Vagina (tissue), 2 donors: ENCODE measurements at regions not wholly inside any gene's neighbourhood (a gene's known extent, or its start where the extent isn't known, plus 50 kb on each side); places are given as distances from the start of the nearest gene placed in this dataset.

Source experiments
- CTCF ChIP-seq, 3 experiments: fragments of 450-650 bp in 2 of 3; fragments of 200-600 bp in 1 of 3; sonication (generic) in 1 of 3; IDR thresholded peaks; one replicate each; pipeline ENCODE4 v1.5.1; 2017 to 2019; ENCODE audit warnings: antibody characterized with exemption in 3 of 3, mild to moderate bottlenecking in 2 of 3, moderate library complexity in 2 of 3
- POLR2A ChIP-seq, 2 donors: fragments of 450-650 bp; IDR thresholded peaks; one replicate each; pipeline ENCODE4 v1.6.1; 2017; ENCODE audit warnings: antibody characterized with exemption in 2 of 2, mild to moderate bottlenecking in 2 of 2, moderate library complexity in 2 of 2
- POLR2AphosphoS5 ChIP-seq, 2 donors: sonication (generic); formaldehyde crosslinking; IDR thresholded peaks; one replicate each; pipeline ENCODE4 v1.9.0; 2017; ENCODE audit warnings: antibody characterized with exemption in 2 of 2, mild to moderate bottlenecking in 2 of 2, low read depth in 1 of 2; ENCODE audit not compliant: insufficient read depth in 1 of 2

GRCh38 chr13:57935965-57936364, 304.4 kb downstream of the PCDH17 start:
- TF ChIP-seq CTCF (IDR thresholded peaks at IDR 0.05) (no peak), POLR2AphosphoS5 (IDR thresholded peaks at IDR 0.05; ENCODE audit: insufficient read depth in 1 of 2, low read depth in 1 of 2) (no peak), POLR2A (IDR thresholded peaks at IDR 0.05) (no peak)
